ENCODE measurements at regions not wholly inside any gene's neighbourhood (a gene's known extent, or its start where the extent isn't known, plus 50 kb on each side); places are given as distances from the start of the nearest gene placed in this dataset.

DNA sequence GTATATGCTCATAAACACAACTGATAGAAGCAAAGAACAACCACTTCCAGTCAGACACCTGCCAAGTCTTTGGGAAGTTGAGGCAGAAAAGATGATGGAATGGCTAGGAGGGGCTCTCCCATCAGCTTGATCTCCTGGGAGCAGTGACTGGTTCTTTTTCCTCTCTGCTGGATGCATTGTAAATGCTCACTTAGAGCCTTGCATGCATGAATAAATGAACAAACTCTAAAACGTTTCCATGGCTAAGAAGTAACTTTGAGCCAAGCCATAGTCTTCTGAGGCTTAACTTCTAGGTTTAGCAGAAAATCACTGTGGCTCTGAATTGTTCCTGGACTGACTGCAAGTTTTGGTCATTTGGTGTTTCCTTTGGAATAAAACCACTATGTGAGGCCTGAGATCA, 166.4 kb upstream of the CITED2 start (continued):
- TF ChIP-seq MEF2A (IDR thresholded peaks at IDR 0.05; ENCODE audit: control insufficient read depth, low read depth, low read length) (no peak), POLR2A (conservative IDR thresholded peaks at IDR 0.05) (no peak), KAT7 (CRISPR knock-in tag; IDR thresholded peaks at IDR 0.05; ENCODE audit: borderline replicate concordance) (no peak), RUNX1 (IDR thresholded peaks at IDR 0.05; ENCODE audit: low read depth) (no peak), POLR2G (IDR thresholded peaks at IDR 0.05; ENCODE audit: low read depth, low read length) (no peak), SPI1 (IDR thresholded peaks at IDR 0.05; ENCODE audit: borderline replicate concordance, low read depth, low read length) (no peak)
- TF ChIP-seq, protein P1, sequence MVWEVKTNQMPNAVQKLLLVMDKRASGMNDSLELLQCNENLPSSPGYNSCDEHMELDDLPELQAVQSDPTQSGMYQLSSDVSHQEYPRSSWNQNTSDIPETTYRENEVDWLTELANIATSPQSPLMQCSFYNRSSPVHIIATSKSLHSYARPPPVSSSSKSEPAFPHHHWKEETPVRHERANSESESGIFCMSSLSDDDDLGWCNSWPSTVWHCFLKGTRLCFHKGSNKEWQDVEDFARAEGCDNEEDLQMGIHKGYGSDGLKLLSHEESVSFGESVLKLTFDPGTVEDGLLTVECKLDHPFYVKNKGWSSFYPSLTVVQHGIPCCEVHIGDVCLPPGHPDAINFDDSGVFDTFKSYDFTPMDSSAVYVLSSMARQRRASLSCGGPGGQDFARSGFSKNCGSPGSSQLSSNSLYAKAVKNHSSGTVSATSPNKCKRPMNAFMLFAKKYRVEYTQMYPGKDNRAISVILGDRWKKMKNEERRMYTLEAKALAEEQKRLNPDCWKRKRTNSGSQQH (CRISPR knock-in tag; IDR thresholded peaks at IDR 0.05): no peak

DNA sequence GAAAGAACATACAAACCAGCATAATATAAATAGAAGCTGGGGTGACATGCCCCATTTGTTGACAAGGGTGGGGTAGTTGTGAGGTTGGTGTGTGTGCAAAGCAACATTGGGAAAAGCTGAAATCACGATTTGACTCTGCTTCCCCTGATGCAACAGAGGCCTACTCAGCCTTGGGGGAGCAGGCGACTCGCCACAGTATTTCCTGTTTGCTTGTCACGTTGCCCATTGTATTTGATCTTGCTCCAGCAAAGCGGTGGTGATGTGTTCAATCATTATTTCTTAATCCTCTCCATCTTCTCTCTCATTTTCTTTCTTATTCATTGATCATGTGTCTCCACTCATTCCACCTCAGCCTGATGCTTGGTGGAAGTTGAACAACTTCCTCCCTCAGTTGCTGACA, 165.8 kb upstream of the CITED2 start:
- Histone ChIP-seq H3K9ac (ENCODE audit: insufficient read depth in 1 of 2, low read depth in 2 of 2, low read length in 2 of 2) (no peak overlapping the region), H3K9me1 (ENCODE audit: control insufficient read depth, insufficient read depth, low read length) (no peaks in the 10 kb centered on the region), H3K27ac (ENCODE audit: extremely low read depth, low read depth, low read length) (no peak overlapping the region), H4K20me1 (replicated peaks; ENCODE audit: control insufficient read depth, insufficient read depth, low read length) (no peaks in the 10 kb centered on the region), H3K9me3 (replicated peaks; ENCODE audit: control insufficient read depth, insufficient read depth, low read depth, low read length) (no peaks in the 10 kb centered on the region), H2AFZ (ENCODE audit: low read depth, low read length) (peak overlapping the region; percentile 61), H3K4me2 (ENCODE audit: insufficient read depth, low read length) (no peak overlapping the region), H3K4me1 (replicated peaks in 1 of 2; ENCODE audit: control insufficient read depth in 2 of 2, insufficient read depth in 2 of 2, low read length in 2 of 2) (peaks cover 5 to 11% of the 10 kb centered on the region in 2 experiments; a peak in 4 of 5 replicates), H3K27me3 (ENCODE audit: control insufficient read depth in 2 of 2, insufficient read depth in 2 of 2, low read length in 2 of 2) (no peaks in the 10 kb centered on the region), H3K79me2 (ENCODE audit: control insufficient read depth, insufficient read depth, low read length) (no peaks in the 10 kb centered on the region), H3K36me3 (ENCODE audit: control insufficient read depth, insufficient read depth, low read length) (no peaks in the 10 kb centered on the region), H3K4me3 (no peak overlapping the region)
- no peak for FAIRE-seq
- ChIA-PET CTCF (ENCODE audit: low intra/inter-chr PET ratio) (no interaction called here), POLR2A (no interaction called here)
- WGBS (ENCODE audit: insufficient coverage, low coverage, missing lambda C conversion rate): 54% methylated on average over 5 of the region's 5 CpGs
- DNase-seq (ENCODE audit: extremely low read depth in 1 of 4, low spot score in 3 of 4): no peak
- BruUV-seq (replicated peaks): no TSS peak
- no peak for ATAC-seq
- in situ Hi-C loops (cut with MboI): no loop called here
- intact Hi-C loops (cut with micrococcal nuclease): no loop called here
- TF ChIP-seq LCOR (CRISPR knock-in tag; IDR thresholded peaks at IDR 0.05): no peak
- TF ChIP-seq, protein P2, sequence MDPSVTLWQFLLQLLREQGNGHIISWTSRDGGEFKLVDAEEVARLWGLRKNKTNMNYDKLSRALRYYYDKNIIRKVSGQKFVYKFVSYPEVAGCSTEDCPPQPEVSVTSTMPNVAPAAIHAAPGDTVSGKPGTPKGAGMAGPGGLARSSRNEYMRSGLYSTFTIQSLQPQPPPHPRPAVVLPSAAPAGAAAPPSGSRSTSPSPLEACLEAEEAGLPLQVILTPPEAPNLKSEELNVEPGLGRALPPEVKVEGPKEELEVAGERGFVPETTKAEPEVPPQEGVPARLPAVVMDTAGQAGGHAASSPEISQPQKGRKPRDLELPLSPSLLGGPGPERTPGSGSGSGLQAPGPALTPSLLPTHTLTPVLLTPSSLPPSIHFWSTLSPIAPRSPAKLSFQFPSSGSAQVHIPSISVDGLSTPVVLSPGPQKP (CRISPR knock-in tag; IDR thresholded peaks at IDR 0.05): no peak
- no peak for TF ChIP-seq SRF (CRISPR knock-in tag; IDR thresholded peaks at IDR 0.05)
- TF ChIP-seq TRIM28 (IDR thresholded peaks at IDR 0.05): no peak
- TF ChIP-seq ATF7 (IDR thresholded peaks at IDR 0.05): no peak
- TF ChIP-seq, protein P3, sequence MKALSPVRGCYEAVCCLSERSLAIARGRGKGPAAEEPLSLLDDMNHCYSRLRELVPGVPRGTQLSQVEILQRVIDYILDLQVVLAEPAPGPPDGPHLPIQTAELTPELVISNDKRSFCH (CRISPR knock-in tag; IDR thresholded peaks at IDR 0.05): no peak
- TF ChIP-seq, protein P3 (tag; IDR thresholded peaks at IDR 0.05): no peak
- no peak for TF ChIP-seq XRCC3 (IDR thresholded peaks at IDR 0.05)
- no peak for TF ChIP-seq SLC30A9 (CRISPR knock-in tag; IDR thresholded peaks at IDR 0.05)
- no peak for TF ChIP-seq HEY1 (CRISPR knock-in tag; IDR thresholded peaks at IDR 0.05; ENCODE audit: borderline replicate concordance)
- TF ChIP-seq ZNF232 (CRISPR knock-in tag; IDR thresholded peaks at IDR 0.05): no peak
- no peak for TF ChIP-seq ZNF766 (CRISPR knock-in tag; conservative IDR thresholded peaks at IDR 0.05)
- no peak for TF ChIP-seq MAFK (IDR thresholded peaks at IDR 0.05; ENCODE audit: low read length)
- TF ChIP-seq RHOXF2B (CRISPR knock-in tag; conservative IDR thresholded peaks at IDR 0.05): no peak
- TF ChIP-seq DACH1 (IDR thresholded peaks at IDR 0.05; ENCODE audit: partially characterized antibody): no peak

Measured in K562 (cell line).